GM06990 (cell line): ENCODE measurements at regions not wholly inside any gene's neighbourhood (a gene's known extent, or its start where the extent isn't known, plus 50 kb on each side); places are given as distances from the start of the nearest gene placed in this dataset.

Experiments used
- DNase-seq: peaks from one replicate; pipeline ENCODE4 v3.0.0-alpha.2; 2011; ENCODE audit not compliant: insufficient read length; ENCODE audit errors: extremely low read depth
- H3K27me3 ChIP-seq: replicated peaks from 2 replicates; pipeline ENCODE4 v1.6.0; 2011; ENCODE audit warnings: low read length; ENCODE audit not compliant: control insufficient read depth, insufficient read depth
- H3K36me3 ChIP-seq: 2 replicates; pipeline ENCODE4 v1.5.1; 2011; ENCODE audit warnings: low read length; ENCODE audit not compliant: control insufficient read depth, insufficient read depth
- H3K4me3 ChIP-seq: replicated peaks from 2 replicates; pipeline ENCODE4 v1.5.1; 2011; ENCODE audit warnings: low read depth, mild to moderate bottlenecking, control low read depth, low read length
- CTCF ChIP-seq: IDR thresholded peaks from 2 replicates; pipeline ENCODE4 v1.5.1; 2011; ENCODE audit warnings: low read length, control low read depth, mild to moderate bottlenecking, inconsistent platforms; ENCODE audit not compliant: insufficient read depth, poor library complexity, severe bottlenecking

DNA sequence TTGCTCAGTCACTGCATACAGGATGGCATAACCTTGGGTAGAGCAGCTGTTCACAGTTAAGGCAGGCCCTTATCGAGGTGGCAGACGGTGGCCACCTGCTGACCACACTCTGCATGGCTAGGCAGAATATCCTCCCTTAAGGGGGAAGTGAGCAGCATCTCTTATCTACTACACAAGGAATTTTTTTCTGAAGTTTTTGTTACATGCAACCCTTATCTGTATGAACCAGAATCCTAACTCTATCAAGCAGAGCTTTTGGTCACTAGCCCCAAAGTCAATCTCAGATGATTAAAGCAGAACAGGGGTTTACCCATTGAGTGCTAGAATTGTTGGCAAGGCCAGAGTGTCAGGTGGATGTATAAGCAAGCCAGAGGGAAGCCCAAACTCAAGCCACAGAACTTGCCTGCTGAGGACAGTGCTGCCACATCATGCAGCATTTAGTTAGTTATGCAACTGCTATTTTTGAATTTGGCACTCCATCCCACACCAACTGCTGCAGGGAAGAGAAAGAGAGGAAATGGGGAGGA is 192.8 kb downstream of the TBX5 start:
- H3K27me3 ChIP-seq = no peaks in the 10 kb centered on the region
- TF ChIP-seq CTCF = no peak
- DNase-seq = no peak

DNA sequence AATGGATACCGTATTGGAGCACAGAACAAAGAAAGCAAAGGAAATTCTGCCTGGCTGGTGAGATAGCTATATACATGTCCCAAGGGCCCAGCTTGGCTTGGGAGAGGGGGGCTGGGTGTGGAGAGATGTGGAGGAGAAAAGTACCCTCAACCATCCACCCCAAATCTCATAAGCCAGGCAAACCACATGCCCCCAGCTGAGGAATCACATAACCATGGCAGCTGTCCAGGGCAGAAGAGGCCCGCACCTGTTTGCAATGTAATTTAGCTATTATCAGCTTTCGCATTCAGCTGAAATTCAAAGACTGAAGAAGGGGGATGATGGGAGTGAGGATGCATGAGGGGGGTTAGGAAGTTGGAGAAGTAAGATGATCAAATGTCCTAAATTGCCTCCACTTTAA is 196.1 kb downstream of the TBX5 start:
- Histone ChIP-seq H3K36me3 (no peaks in the 10 kb centered on the region), H3K27me3 (no peaks in the 10 kb centered on the region), H3K4me3 (no peak overlapping the region)
- DNase-seq = no peak
- TF ChIP-seq CTCF = no peak

More for the DNA sequence above, 192.8 kb downstream of the TBX5 start:
- H3K4me3 ChIP-seq = no peak overlapping the region
- H3K36me3 ChIP-seq = no peaks in the 10 kb centered on the region

DNA sequence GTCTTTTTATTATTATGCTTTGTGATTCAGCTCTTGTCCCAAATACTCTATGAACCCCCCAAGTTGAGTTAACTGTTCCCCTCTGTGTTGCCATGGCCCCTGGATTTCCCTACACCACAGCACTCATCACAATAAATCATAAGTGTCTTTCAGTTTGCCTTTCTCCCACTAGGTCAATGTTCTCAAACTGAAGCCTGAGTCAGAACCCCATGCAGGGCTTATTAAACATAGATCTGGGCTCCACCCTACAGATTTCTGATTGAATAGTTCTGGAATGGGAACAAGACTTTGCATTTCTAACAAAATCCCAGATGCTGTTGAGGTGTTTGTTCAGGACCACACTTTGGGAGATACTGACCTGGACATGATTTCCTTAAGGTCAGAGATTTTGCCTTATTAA is 199.4 kb downstream of the TBX5 start:
- Histone ChIP-seq H3K4me3 (no peak overlapping the region), H3K27me3 (no peaks in the 10 kb centered on the region), H3K36me3 (no peaks in the 10 kb centered on the region)
- TF ChIP-seq CTCF = no peak
- DNase-seq = no peak

DNA sequence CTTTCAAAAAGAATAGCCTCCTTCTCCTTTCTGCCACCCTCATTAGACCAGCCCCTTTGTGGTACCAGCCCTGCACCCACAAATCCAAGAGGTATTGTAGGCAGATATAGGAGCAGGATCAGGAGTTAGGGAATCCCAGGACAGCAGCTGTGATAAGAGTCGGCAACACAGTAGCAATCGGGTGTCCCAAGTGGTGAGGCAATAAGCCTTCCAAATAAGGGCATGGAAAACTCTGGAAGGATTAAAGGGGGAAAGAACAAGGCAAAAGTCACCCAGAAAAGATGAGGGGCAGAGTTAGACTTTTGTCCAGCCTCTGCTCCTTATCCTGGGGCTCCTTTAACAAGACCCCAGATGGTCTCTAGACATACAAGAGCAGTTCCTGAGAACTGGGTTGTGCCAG is 204.2 kb downstream of the TBX5 start:
- no peak overlapping the region for H3K4me3 ChIP-seq
- no peak for TF ChIP-seq CTCF
- no peaks in the 10 kb centered on the region for H3K36me3 ChIP-seq
- no peaks in the 10 kb centered on the region for H3K27me3 ChIP-seq
- DNase-seq = no peak

- Histone ChIP-seq H3K27me3 (no peaks in the 10 kb centered on the region; the same call in 1 of the 2 replicates), H3K36me3 (no peaks in the 10 kb centered on the region), H3K4me3 (no peak overlapping the region)
- DNase-seq = no peak
- no peak for TF ChIP-seq CTCF
Measured at GRCh38 chr12:114194956-114195355, 211.0 kb downstream of the TBX5 start.

DNA sequence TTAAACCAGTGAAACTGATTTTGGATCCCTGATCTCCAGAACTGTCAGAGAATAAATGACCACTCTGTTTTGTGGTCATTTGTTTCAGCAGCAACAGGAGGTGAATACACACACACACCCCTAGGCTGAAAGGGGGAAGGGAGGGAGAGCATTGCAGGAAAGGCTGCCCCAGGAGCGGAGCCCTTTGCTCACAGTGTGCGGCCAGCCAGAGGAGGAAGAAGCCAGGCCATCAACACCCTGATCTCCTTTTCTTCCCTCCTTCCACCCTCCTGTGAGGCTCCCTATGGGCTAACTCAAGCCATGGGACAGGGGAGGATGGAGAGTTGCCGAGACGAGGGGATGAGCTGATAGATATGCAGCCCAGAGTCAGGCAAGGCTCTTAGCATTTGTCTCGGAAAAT is 211.9 kb downstream of the TBX5 start:
- no peak for DNase-seq
- no peaks in the 10 kb centered on the region; the same call in 1 of the 2 replicates for H3K27me3 ChIP-seq
- no peak overlapping the region for H3K4me3 ChIP-seq
- no peaks in the 10 kb centered on the region for H3K36me3 ChIP-seq
- no peak for TF ChIP-seq CTCF
